ENCODE measurements at regions not wholly inside any gene's neighbourhood (a gene's known extent, or its start where the extent isn't known, plus 50 kb on each side); places are given as distances from the start of the nearest gene placed in this dataset.

GRCh38 chr13:67856955-67857354 is 626.8 kb upstream of the PCDH9 start:
- no peaks in the 10 kb centered on the region for H3K36me3 Mint-ChIP-seq (ENCODE audit: low read depth)
- H3K27ac Mint-ChIP-seq, result no peak overlapping the region
- intact Hi-C loops (cut with micrococcal nuclease), result no loop called here
- H3K9me3 Mint-ChIP-seq, result peaks cover 11% of the 10 kb centered on the region
- no peaks in the 10 kb centered on the region for H3K27me3 Mint-ChIP-seq
- ChIA-PET CTCF (no interaction called here), POLR2A (no interaction called here)
- no peak overlapping the region for H3K4me3 Mint-ChIP-seq
- DNase-seq, result no peak
- no peak for TF ChIP-seq CTCF (IDR thresholded peaks at IDR 0.05)
- no peaks in the 10 kb centered on the region for H3K4me1 Mint-ChIP-seq (ENCODE audit: low read depth)
- no peak for ATAC-seq

GRCh38 chr13:67855741-67856238 is 625.7 kb upstream of the PCDH9 start:
- intact Hi-C loops (cut with micrococcal nuclease), result no loop called here
- Mint-ChIP-seq H3K4me3 (no peak overlapping the region), H3K27ac (no peak overlapping the region), H3K9me3 (peaks cover 12% of the 10 kb centered on the region), H3K4me1 (ENCODE audit: low read depth) (no peaks in the 10 kb centered on the region), H3K27me3 (no peaks in the 10 kb centered on the region), H3K36me3 (ENCODE audit: low read depth) (no peaks in the 10 kb centered on the region)
- no peak for TF ChIP-seq CTCF (IDR thresholded peaks at IDR 0.05)
- POLR2A ChIA-PET, result no interaction called here
- CTCF ChIA-PET, result no interaction called here
- ATAC-seq (no peak), DNase-seq (no peak)

- no peaks in the 10 kb centered on the region for H3K27me3 Mint-ChIP-seq
- ChIA-PET CTCF (no interaction called here), POLR2A (no interaction called here)
- H3K36me3 Mint-ChIP-seq (ENCODE audit: low read depth), result no peaks in the 10 kb centered on the region
- TF ChIP-seq CTCF (IDR thresholded peaks at IDR 0.05), result no peak
- no peak overlapping the region for H3K27ac Mint-ChIP-seq
- DNase-seq (no peak), ATAC-seq (no peak)
- intact Hi-C loops (cut with micrococcal nuclease), result no loop called here
- peaks cover 12% of the 10 kb centered on the region for H3K9me3 Mint-ChIP-seq
- H3K4me3 Mint-ChIP-seq, result no peak overlapping the region
- H3K4me1 Mint-ChIP-seq (ENCODE audit: low read depth), result no peaks in the 10 kb centered on the region
These were observed 624.9 kb upstream of the PCDH9 start for GRCh38 chr13:67854990-67855389.

GRCh38 chr13:67844574-67844973 is 614.4 kb upstream of the PCDH9 start:
- no peak for ATAC-seq
- no peak overlapping the region for H3K27ac Mint-ChIP-seq
- no peaks in the 10 kb centered on the region for H3K36me3 Mint-ChIP-seq (ENCODE audit: low read depth)
- TF ChIP-seq CTCF (IDR thresholded peaks at IDR 0.05), result no peak
- no peaks in the 10 kb centered on the region for H3K4me1 Mint-ChIP-seq (ENCODE audit: low read depth)
- intact Hi-C loops (cut with micrococcal nuclease), result no loop called here
- H3K4me3 Mint-ChIP-seq, result no peak overlapping the region
- ChIA-PET CTCF (no interaction called here), POLR2A (no interaction called here)
- no peak for DNase-seq
- peaks cover 13% of the 10 kb centered on the region for H3K9me3 Mint-ChIP-seq
- no peaks in the 10 kb centered on the region for H3K27me3 Mint-ChIP-seq

GRCh38 chr13:67841071-67841470 is 610.9 kb upstream of the PCDH9 start:
- no peak for ATAC-seq
- H3K27ac Mint-ChIP-seq, result no peak overlapping the region
- no peak for DNase-seq

More at GRCh38 chr13:67841071-67841470, 610.9 kb upstream of the PCDH9 start:
- no peaks in the 10 kb centered on the region for H3K27me3 Mint-ChIP-seq
- H3K4me1 Mint-ChIP-seq (ENCODE audit: low read depth), result no peaks in the 10 kb centered on the region
- POLR2A ChIA-PET, result interaction anchor here (0.6 kb wide), 1 partner anchor 1411 kb away, joined by 3 read pairs; no protein-coding TSS in a partner anchor
- intact Hi-C loops (cut with micrococcal nuclease), result no loop called here
- no peak overlapping the region for H3K4me3 Mint-ChIP-seq
- CTCF ChIA-PET, result interaction anchor here (1.1 kb wide), 1 partner anchor 14 kb away, joined by 3 read pairs; no protein-coding TSS in a partner anchor
- peaks cover 16% of the 10 kb centered on the region for H3K9me3 Mint-ChIP-seq
- no peaks in the 10 kb centered on the region for H3K36me3 Mint-ChIP-seq (ENCODE audit: low read depth)
- no peak for TF ChIP-seq CTCF (IDR thresholded peaks at IDR 0.05)

Data from activated CD8-positive, alpha-beta T cell treated with anti-CD3 and anti-CD28 coated beads for 36 hours (primary cell).